Sigmoid colon (tissue), 4 donors: ENCODE measurements at regions not wholly inside any gene's neighbourhood (a gene's known extent, or its start where the extent isn't known, plus 50 kb on each side); places are given as distances from the start of the nearest gene placed in this dataset.

Experiments used
- CTCF ChIP-seq, 4 experiments: fragments of 450-650 bp in 3 of 4; fragments of 200-600 bp in 1 of 4; IDR thresholded peaks; one replicate each; pipeline ENCODE4 v1.5.1; 2016 to 2019; ENCODE audit warnings: antibody characterized with exemption in 4 of 4, mild to moderate bottlenecking in 3 of 4, moderate library complexity in 2 of 4
- POLR2A ChIP-seq, 2 donors: fragments of 450-650 bp; IDR thresholded peaks; one replicate each; pipeline ENCODE4 v1.6.1; 2016; ENCODE audit warnings: antibody characterized with exemption in 2 of 2, mild to moderate bottlenecking in 2 of 2, moderate library complexity in 2 of 2
- POLR2AphosphoS5 ChIP-seq, 4 donors: sonication (generic); formaldehyde crosslinking; IDR thresholded peaks; one replicate each; pipeline ENCODE4 v1.6.1; 2017; ENCODE audit warnings: antibody characterized with exemption in 4 of 4

GRCh38 chr1:112046630-112047029 lies 57.2 kb upstream of the KCND3 start:
- TF ChIP-seq CTCF (IDR thresholded peaks at IDR 0.05) (no peak), POLR2AphosphoS5 (IDR thresholded peaks at IDR 0.05) (no peak), POLR2A (IDR thresholded peaks at IDR 0.05) (no peak)
